ENCODE measurements at regions not wholly inside any gene's neighbourhood (a gene's known extent, or its start where the extent isn't known, plus 50 kb on each side); places are given as distances from the start of the nearest gene placed in this dataset.

DNA sequence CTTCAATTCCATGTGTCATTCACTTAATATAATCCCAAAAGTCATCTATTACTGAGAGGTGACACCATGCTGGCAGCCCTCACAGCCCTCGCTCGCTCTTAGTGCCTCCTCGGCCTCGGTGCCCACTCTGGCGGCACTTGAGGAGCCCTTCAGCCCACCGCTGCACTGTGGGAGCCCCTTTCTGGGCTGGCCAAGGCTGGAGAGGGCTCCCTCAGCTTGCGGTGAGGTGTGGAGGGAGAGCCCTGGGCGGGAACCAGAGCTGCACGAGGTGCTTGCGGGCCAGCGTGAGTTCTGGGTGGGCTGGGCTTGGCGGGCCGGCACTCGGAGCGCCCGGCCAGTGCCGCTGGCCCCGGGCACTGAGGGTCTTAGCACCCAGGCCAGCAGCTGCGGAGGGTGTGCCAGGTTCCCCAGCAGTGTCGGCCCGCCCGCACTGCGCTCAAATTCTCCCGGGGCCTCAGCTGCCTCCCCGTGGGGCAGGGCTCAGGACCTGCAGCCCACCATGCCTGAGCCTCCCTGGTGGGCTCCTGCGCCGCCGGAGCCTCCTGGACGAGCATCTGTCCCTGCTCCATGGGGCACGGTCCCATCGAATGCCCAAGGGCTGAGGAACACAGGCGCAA is 374.1 kb downstream of the ELAVL2 start:
- H3K4me1 Mint-ChIP-seq (ENCODE audit: unreplicated experiment) = no peaks in the 10 kb centered on the region
- H3K4me3 Mint-ChIP-seq = no peak overlapping the region
- H3K27me3 Mint-ChIP-seq = no peaks in the 10 kb centered on the region
- H3K36me3 Mint-ChIP-seq = no peaks in the 10 kb centered on the region
- H3K9me3 Mint-ChIP-seq = no peaks in the 10 kb centered on the region
- no peak for DNase-seq (ENCODE audit: extremely low spot score, unreplicated experiment)
- no peak overlapping the region for H3K27ac Mint-ChIP-seq
- TF ChIP-seq CTCF (conservative IDR thresholded peaks at IDR 0.05) = no peak

DNA sequence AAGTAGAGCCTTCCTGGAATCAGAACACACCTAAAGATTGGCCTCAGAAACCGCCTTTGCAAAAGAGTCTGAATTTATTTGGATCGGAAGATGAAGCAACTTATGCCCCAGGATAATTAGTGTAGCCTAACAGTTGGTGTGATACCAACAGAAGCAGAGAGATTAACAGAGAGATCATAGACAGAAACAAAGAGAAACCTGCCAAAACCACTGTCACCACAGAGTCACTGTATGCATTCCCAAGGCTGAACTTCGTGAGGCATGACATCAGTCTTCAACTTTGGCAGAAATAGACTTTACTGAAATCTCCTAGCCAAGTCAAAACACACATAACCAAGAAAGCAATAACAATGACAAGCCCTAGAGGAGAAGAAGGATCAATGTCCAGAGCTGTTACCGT is 361.8 kb downstream of the ELAVL2 start:
- DNase-seq (ENCODE audit: extremely low spot score, unreplicated experiment) = no peak
- no peaks in the 10 kb centered on the region for H3K27me3 Mint-ChIP-seq
- H3K27ac Mint-ChIP-seq = no peak overlapping the region
- H3K4me3 Mint-ChIP-seq = no peak overlapping the region
- H3K4me1 Mint-ChIP-seq (ENCODE audit: unreplicated experiment) = no peaks in the 10 kb centered on the region
- H3K36me3 Mint-ChIP-seq = no peaks in the 10 kb centered on the region
- no peak for TF ChIP-seq CTCF (conservative IDR thresholded peaks at IDR 0.05)
- no peaks in the 10 kb centered on the region for H3K9me3 Mint-ChIP-seq

GRCh38 chr9:23467276-23467675 is 358.8 kb downstream of the ELAVL2 start:
- no peaks in the 10 kb centered on the region for H3K9me3 Mint-ChIP-seq
- H3K27ac Mint-ChIP-seq = no peak overlapping the region
- H3K4me3 Mint-ChIP-seq = no peak overlapping the region
- TF ChIP-seq CTCF (conservative IDR thresholded peaks at IDR 0.05) = no peak
- H3K36me3 Mint-ChIP-seq = no peaks in the 10 kb centered on the region
- H3K4me1 Mint-ChIP-seq (ENCODE audit: unreplicated experiment) = no peaks in the 10 kb centered on the region
- DNase-seq (ENCODE audit: extremely low spot score, unreplicated experiment) = no peak
- no peaks in the 10 kb centered on the region for H3K27me3 Mint-ChIP-seq

DNA sequence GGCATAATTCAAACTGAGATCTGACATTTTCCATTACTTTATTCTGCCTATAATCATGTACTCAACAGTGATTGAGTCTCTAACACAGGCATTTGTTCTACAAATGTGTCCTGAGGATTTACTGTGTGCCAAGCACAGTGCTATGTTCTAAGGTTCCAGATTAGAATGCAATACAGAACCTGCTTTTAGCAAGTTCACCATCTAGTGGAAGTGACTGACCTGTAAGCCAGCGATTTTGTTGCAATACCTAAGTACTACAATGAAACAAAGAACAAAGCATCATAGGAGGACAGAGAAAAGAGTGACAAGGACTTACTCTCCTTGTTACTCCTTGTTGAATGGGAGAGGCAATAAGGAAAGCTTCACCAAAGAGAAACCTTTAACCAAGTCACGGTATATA is 348.1 kb downstream of the ELAVL2 start:
- DNase-seq (ENCODE audit: extremely low spot score, unreplicated experiment) = no peak
- Mint-ChIP-seq H3K27ac (no peak overlapping the region), H3K4me3 (no peak overlapping the region), H3K4me1 (ENCODE audit: unreplicated experiment) (no peaks in the 10 kb centered on the region), H3K27me3 (no peaks in the 10 kb centered on the region), H3K9me3 (no peaks in the 10 kb centered on the region), H3K36me3 (no peaks in the 10 kb centered on the region)
- no peak for TF ChIP-seq CTCF (conservative IDR thresholded peaks at IDR 0.05)

- Mint-ChIP-seq H3K9me3 (no peaks in the 10 kb centered on the region), H3K36me3 (no peaks in the 10 kb centered on the region), H3K27ac (no peak overlapping the region), H3K27me3 (no peaks in the 10 kb centered on the region), H3K4me1 (ENCODE audit: unreplicated experiment) (no peaks in the 10 kb centered on the region), H3K4me3 (no peak overlapping the region)
- no peak for DNase-seq (ENCODE audit: extremely low spot score, unreplicated experiment)
- TF ChIP-seq CTCF (conservative IDR thresholded peaks at IDR 0.05) = no peak
These were observed 342.5 kb downstream of the ELAVL2 start for GRCh38 chr9:23483566-23483965.

All from type B pancreatic cell (in vitro differentiated cells).